Islet of Langerhans (tissue), 1 donor: ENCODE measurements at regions not wholly inside any gene's neighbourhood (a gene's known extent, or its start where the extent isn't known, plus 50 kb on each side); places are given as distances from the start of the nearest gene placed in this dataset.
"Not testable (repeated sequence)": the region's sequence is repeated elsewhere in the genome, so short reads cannot be mapped to it uniquely, and the experiment has no call there.

ENCODE experiments used
- FAIRE-seq: peaks from one replicate; lab custom pipeline; 2011; peaks lifted over from hg19 to GRCh38; lab: Jason Lieb, UNC

- no peak for FAIRE-seq
These were observed 650.0 kb downstream of the FLRT2 start for GRCh38 chr14:86179980-86180379.

- FAIRE-seq = no peak
These were observed 638.4 kb downstream of the FLRT2 start for GRCh38 chr14:86168371-86168770.

GRCh38 chr14:86166541-86166940, 636.6 kb downstream of the FLRT2 start:
- no peak for FAIRE-seq

DNA sequence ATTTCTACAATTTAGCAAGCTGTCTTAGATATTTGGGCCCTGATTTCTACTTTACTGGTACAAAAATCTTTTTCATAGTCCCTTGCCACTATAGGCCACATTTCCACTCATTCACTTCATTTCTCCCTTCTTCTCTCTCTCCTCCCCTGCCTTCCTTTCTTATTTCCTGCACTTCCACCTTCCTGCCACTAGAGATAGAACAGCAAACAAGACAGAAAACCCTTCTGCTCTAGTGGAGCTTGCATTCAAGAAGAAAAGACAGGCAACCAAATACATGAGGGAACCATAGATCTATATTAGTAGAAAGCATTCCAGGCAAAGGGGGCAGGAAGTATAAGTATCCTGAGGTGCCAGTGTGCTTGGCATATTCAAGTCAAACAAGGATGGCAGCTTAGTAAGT, 623.5 kb downstream of the FLRT2 start:
- no peak for FAIRE-seq

- FAIRE-seq = no peak
These were observed 613.3 kb downstream of the FLRT2 start for GRCh38 chr14:86143248-86143647.

GRCh38 chr14:86141966-86142365, 612.0 kb downstream of the FLRT2 start:
- no peak for FAIRE-seq

DNA sequence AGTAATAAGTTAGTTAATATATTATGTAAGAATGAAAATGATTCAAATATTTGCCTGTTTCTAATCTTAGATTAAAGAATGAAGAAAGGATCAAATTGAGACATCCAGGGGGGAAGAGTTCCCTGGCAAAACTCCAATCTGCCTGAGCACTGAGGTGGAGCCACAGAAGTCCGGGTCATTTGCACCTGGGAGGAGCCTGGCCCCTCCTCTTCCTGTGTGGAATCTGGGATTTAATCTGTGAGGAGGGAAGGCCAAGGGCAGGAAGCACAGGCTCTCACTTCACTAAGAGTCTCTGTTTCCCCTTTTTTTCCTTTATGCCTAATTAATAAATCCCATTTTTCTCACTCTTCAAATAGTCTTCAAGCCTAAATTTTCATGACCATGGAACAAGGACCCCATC, 599.5 kb downstream of the FLRT2 start:
- FAIRE-seq = no peak

GRCh38 chr14:86124328-86124727, 594.4 kb downstream of the FLRT2 start:
- FAIRE-seq = no peak

- no peak for FAIRE-seq
These were observed 586.0 kb downstream of the FLRT2 start for GRCh38 chr14:86115972-86116371.

- not testable (repeated sequence) for FAIRE-seq
These were observed 580.9 kb downstream of the FLRT2 start for GRCh38 chr14:86110871-86111270.

DNA sequence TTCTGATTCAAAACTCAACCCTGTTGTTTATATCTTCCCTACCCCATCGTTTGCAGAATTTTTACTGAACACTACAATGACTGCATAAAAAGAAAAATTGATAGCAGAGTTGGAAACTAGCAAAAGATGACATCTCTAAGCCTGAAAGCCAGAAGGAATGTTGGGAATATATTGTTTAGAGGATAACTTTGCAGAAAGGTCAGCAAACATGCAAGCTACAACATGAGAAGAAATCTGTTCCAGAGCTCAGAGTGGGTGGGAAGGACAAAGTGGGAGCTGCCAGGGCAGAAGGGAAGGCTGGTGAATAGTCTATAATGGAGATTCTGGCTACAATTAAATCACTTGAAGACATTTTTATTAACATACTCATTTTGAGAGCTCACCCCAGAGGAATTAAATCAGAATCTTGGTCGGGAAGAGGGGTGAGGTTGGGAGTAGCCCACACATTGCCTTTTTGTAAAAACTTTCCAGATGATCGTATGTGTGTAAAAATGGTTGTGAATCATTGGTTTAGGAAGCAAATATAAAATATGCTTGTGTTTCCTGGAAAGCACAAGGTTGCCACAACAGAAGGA, 574.8 kb downstream of the FLRT2 start:
- no peak for FAIRE-seq

- no peak for FAIRE-seq
These were observed 564.6 kb downstream of the FLRT2 start for GRCh38 chr14:86094512-86094911.

GRCh38 chr14:86091811-86092210, 561.9 kb downstream of the FLRT2 start:
- no peak for FAIRE-seq

- FAIRE-seq = no peak
These were observed 558.2 kb downstream of the FLRT2 start for GRCh38 chr14:86088156-86088555.

GRCh38 chr14:86087377-86087776, 557.4 kb downstream of the FLRT2 start:
- no peak for FAIRE-seq

DNA sequence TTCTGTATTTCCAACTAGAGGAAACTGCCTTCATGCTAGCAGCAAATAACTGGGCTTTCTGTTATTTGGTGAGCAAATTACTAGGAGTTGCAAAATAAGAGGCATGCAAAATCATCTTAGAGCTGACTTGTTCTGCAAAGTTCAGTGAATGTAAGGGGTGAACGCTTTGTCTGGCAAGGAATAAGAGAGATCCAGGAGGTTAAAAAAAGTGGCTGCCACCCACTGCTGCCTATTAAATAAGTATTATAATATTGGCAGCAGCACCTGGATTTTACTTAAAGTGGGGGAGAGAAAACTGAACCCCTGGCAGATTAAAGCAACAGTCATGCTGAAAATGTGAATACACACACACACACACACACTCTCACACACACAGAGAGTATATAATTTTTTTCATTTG, 557.0 kb downstream of the FLRT2 start:
- no peak for FAIRE-seq

DNA sequence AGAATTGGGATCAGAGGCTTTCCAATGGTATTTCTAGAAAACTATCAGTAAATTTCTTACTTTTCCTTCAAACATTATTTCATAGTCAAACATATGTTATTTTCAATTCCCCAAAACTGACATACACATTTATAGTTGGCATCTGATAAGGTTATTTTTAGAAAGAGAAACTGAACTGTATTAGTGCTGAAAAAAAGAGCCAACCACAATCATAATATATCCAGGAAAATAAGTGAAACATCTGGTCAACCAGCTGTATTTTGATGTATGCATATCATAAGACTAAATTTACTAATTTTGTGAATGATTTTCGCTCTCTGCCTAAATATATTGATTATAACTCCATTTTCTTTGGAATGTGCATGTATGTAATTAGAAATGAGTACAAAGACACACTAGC, 554.2 kb downstream of the FLRT2 start:
- no peak for FAIRE-seq

- FAIRE-seq = no peak
These were observed 553.7 kb downstream of the FLRT2 start for GRCh38 chr14:86083616-86084015.

GRCh38 chr14:86072116-86072894, 542.4 kb downstream of the FLRT2 start:
- no peak for FAIRE-seq

GRCh38 chr14:86066651-86067050, 536.7 kb downstream of the FLRT2 start:
- no peak for FAIRE-seq

DNA sequence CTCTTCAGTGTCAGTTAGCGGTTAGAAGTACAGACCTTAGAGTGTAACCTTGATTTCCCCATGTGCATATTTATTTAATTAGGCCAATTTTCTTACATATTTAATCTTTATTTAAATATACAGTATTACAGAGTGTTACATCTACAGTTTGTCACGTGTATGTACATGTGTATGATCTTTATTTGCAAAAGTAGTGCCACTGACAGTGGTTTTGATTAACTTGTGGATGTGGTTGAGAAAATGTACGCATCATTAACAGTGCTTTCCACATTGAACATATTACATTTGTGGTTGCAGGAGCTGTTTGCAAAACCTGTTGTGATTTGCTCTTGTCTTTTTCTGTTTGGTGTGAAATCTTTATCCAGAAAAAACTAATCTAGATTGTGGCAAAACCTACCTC, 535.5 kb downstream of the FLRT2 start:
- no peak for FAIRE-seq

- not testable (repeated sequence) for FAIRE-seq
These were observed 534.7 kb downstream of the FLRT2 start for GRCh38 chr14:86064595-86064994.

- FAIRE-seq = no peak
These were observed 527.2 kb downstream of the FLRT2 start for GRCh38 chr14:86057018-86057667.
